HPDE6-E6E7 (cell line): ENCODE measurements at regions not wholly inside any gene's neighbourhood (a gene's known extent, or its start where the extent isn't known, plus 50 kb on each side); places are given as distances from the start of the nearest gene placed in this dataset.

ENCODE experiments used
- DNase-seq: peaks from one replicate; pipeline ENCODE4 v3.0.0; 2011; ENCODE audit warnings: missing footprints; ENCODE audit errors: extremely low spot score

DNA sequence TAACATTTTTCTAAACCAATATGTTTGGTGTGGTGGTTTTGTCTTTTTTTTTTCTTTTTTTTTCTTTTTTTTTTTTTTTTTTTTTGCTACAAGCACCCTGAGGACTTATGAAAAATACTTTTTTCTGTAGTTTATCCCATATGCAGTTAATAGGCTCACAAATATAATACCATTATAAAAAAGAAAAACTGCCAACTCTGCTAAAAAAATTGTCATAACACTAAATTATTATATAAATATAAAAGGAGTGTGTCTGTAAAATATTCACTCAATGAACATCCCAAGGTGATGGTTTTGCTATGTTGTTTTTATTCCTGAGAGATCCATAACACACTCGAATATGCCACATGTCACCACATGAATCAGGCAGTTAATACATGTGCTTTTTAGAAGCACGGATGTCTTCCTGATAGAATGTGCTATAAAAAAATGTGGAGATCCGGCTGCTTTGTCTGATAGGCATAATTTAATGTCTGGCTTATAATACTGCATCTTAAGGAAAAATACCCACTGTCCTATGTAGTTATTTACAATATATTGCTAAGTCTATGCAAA is 110.7 kb upstream of the ZNF507 start:
- DNase-seq, result no peak

DNA sequence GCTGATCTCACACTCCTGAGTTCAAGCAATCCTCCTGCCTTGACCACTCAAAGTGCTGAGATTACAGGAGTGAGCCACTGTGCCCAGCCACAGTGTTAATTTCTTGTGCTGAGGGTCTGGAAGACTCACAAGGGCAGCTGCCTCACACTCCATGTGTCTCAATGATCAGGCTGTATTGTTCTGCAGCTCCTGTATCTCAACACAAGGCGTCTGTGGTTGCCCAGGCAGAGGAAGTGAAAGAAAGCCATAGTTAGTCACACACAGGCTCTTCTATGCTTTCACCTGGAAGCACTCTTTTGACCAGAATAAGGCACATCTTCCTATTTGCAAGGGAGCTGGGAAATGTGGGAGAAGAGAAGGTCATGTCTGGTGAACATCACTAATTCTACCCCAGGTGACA is 107.3 kb upstream of the ZNF507 start:
- DNase-seq, result no peak

DNA sequence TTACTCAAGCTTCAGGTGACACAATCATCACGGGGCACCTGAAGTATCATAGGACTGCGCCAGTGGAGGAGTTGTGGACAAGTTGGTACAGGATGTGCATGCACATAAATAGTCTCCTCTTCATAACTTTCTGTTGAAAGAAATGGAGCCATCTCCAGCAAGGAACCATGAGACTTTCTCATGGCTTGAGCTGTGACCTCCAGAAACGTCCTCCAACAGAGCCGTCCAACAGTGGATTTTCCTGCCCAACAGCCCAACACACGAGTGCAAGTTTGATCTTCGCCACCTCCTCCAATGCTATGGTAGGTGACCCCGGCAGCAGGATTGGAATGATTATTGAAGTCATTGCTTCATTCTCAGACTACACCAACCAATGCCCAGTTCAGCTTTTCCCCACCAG is 105.1 kb upstream of the ZNF507 start:
- no peak for DNase-seq

DNA sequence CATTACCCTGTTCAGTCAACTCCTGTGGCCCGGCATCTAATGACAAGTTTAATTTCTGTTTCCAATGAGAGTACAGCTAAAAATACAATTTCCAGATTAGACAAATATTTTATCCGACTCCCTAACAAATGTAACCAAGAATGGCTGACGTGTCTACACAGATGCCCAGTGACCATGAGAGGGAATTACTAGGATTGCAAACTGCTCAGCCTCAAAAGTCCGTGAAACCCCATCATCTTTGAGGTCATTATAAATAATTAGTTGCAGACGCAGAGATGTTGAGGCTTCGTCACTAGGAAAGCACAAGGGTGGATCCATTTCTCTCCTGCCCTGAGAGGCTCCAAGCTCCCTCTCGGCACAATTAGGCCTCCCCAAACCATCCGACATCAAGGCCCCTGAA is 104.1 kb upstream of the ZNF507 start:
- DNase-seq, result no peak

DNA sequence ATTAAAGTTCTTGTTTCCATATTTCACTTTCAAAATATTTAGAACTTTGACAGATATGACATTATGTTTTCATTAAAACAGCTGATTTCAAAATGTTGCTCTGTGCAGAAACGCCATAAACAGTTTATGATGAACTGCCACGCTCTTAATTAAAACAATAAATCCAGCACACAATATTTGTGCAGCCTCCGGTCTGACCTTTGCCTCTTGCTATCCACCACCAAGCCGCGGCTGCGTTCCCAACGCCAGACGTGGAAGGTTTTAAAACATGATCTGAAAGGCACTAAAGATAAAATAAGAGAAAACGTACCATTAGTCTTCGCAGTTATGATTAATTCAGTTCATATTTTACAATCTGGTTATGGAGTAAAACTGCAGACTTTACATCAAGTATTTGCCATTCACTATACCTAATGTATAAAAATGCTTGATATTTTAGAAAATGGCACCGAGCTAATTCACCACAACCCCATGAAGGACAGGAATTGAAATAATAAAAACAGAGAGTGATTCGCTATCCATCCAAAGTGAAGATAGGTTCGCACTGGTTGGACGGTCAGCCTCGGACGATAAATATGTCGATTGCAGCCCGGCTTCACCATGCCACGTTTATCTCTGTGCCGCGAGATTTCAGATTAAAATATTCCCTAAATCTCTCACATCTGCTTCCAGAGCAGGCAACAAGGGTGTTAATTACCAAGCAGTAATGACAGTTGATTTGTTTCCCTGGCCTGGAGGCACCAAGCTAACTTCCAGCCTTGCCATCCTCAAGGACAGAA is 103.3 kb upstream of the ZNF507 start:
- no peak for DNase-seq

DNA sequence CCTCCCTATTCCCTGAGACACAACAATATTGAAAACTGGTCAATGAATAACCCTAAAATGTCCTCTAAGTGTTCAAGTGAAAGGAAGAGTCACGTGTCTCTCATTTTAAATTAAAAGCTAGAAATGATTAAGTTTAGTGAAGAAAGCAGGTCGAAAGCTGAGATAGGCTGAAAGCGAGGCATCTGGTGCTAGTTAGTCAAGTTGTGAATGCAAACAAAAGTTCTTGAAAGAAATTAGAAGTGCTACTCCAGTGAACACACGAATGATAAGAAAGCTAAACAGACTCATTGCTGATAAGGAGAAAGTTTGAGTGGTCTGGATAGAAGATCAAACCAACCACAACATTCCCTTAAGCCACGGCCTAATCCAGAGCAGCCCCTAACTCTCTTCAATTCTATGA is 99.4 kb upstream of the ZNF507 start:
- DNase-seq, result no peak

DNA sequence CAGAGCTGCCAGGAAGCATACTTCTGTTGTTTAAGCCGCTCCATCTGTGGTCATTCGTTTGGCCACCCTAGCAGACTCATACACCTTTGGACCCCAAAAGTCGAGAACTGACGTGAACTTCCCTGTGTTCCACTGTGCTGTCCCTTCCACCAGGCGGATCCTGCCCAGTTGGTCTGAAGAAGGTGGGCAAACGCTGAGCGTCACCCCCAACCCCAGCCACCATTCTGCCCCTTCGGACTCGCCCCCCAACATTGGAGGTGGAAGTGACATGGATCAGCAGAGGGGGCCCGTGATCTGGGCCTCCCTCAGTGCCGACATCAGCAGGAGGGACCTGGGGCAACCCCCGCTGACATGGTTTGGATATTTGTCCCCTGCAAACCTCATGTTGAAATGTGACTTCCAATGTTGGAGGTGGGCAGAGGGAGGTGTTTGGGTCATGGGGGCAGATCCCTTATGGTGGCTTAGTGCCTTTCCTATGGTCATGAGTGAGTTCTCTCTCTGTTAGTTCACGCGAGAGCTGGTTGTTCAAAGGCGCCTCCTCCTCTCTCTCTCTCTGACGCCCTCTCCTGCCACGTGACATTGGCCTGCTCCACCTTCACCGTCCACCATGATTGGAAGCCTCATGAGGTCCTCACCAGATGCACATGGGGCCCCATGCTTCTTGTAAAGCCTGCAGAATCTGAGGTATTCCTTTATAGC is 93.6 kb upstream of the ZNF507 start:
- DNase-seq, result no peak

DNA sequence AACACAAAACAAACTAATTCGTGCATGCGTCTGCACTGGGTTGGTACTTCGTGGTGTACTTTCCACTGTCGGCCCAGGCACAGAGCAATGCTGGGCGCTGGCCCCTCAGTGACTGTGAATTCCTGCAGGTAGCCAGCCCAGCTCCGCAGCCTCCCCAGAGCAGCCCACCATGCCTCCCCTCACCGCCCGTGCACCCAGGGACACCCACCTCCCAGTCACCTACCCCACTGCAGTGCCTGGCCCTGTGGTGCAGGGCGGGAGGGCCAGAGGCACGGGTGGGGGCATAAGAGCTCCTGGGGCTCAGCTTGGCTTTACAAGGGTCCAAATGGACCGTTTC is 93.1 kb upstream of the ZNF507 start:
- no peak for DNase-seq

DNA sequence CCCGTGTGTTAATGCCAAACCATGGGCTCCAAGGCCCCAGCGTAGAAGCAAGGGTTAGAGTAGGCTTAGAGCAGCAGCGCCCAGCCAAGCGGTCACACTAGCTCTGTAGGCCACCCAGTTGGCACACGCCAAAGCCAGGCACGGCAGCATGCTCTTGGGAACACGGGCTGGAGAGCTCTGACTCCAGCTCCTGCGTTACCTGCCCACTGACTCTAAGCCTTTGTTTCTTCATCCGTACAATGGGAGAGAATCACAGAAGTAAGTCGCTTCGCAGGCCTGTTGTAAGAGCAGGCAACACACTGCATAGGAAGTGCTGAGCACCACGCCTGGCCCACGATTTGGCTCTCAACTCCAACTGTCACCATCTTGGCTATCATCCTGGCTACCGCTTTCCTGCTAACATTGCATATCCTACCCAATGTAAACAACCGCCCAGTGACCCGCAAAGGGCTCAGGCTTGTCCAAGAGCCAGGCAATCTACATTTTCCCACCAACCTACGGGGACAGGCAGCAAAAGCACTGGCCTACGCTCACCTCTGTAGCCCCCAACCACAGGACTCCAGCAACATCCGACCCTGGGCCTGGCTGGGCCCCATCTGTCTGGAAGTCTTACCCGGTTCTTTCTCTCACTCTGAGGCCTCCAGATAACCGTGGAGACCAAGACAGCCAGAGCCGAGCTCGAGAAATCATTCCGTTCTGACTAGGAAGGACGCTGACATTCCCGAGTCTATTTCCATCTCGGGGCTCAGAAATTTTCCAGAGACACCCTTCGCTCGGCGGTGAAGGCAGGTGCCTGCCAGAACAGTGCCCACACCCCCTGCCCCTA is 91.5 kb upstream of the ZNF507 start:
- no peak for DNase-seq

DNA sequence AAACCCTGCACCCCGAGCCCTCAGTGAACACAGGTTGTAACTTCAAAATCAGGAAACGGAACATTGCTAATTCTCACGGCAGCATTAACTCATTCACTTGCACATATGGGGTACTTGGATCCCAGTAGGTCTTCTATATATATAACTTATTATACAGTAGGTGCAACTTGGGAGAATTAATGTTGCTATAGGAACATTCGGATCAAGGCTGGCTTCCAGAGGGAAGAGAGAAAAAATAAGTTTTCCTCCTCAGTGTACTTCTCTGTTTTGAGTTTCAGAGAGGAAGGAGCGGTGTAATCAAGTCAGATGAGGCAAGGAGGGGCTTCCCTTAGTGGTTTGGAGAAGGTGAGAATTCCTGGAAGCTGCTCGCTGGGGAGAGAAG is 90.9 kb upstream of the ZNF507 start:
- DNase-seq, result no peak

DNA sequence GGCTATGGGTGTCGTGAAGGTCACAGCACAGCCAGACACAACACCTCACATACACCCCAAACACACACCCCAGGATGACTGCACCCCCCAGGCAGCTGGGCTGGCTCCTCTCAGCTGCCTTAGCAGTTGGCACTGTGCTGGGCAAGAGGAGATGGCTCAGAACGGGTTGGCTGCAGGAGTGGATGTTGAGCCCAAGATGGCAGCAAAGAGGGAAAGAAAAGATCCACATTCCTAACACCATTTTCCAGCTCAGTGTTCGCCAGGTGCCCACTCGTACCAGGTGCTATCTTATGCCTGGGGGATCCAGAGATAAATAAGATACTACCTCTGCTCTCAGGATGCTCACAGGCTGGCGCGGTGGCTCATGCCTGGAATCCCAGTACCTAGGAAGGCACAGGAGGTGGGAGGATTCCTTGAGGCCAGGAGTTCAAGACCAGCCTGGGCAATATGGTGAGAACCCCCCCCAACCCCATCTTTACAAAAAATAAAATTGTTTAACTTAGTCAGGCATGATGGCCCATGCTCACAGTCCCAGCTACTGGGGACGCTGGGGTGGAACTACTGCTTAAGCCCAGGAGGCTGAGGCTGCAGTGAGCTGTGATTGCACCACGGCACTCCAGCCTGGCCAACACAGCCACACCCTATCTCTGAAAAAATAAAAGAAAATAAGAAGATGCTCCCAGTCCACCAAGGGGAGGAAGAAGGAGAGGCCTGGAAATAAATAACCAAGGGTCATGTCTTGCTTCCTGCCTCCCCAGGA is 89.7 kb upstream of the ZNF507 start:
- no peak for DNase-seq

DNA sequence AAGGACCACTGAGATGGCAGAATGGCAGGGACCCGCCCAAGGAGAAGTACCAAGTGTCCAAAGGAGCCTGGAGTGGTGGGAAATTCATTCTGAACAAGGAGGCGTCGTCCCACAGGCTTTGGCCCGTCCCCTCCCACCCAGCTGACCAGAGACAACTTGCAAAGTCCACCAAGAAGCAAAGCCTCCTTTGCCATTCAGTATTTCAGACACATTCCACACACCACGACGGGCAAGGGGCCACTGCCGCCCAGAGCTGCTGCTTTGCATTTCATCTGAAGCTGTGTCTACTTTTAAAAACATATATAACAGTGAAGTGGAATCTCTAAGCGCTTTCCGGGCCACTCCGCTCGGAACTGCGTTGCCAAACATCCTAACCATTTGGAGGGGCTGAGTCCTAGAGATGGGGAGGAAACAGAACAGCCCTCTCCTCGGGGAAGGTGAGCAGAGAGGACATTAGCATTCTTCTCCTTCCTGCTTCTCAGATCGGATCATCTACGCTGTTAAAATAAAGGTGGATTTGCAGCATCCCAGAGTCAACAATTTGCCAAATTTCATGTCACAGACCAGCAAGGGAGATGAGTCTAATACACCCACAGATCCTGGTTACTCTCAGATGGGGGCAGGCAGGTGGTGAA is 89.0 kb upstream of the ZNF507 start:
- no peak for DNase-seq

DNA sequence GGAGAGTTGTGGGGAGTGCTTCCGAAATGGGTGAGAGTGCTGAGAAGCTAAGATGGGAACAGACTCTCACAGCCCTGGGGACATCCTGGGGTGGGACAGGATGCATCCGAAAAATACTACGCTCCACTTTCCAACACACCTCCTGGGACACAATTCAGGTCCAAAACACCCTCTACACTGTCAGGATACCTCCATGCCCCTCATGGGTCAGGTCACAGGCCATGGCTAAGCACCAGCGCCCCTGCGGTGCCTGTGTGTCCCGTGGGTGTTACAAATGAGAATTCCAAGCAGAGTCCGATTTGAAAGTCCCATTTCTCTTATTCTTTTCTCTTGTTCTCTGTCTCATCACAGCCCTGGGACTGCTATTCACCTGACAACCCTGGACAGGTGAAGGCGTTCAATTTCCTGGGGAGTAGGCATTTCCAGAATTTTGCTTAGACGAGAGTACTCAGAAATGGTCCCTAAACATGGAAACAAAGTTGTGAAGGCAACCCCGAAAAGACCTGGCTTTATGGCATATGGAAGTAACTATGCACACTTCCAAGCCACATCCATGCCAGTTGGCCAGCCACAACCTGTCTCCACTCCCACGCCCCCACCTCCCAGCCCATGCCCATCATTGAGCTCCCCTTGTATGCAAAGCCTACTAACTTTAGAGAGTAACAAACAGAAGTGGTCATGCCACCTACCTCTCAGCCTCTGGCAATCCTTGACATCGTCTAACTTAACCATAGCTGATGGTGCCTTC is 87.9 kb upstream of the ZNF507 start:
- DNase-seq, result no peak

DNA sequence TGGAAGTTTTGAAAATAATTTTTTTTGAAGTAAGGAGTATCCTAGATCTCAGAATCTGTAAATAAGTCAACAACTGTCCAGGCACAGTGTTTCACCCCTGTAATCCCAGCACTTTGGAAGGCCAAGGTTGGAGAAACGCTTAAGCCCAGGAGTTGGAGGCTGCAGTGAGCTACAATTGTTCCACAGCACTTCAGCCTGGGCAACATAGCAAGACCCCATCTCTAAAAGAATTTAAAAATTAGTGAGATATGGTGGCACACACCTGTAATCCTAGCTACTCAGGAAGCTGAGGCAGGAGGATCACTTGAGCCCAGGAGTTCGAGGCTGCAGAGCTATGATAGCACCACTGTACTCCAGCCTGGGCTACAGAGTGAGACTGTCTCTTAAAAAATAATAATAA is 87.2 kb upstream of the ZNF507 start:
- DNase-seq, result no peak

DNA sequence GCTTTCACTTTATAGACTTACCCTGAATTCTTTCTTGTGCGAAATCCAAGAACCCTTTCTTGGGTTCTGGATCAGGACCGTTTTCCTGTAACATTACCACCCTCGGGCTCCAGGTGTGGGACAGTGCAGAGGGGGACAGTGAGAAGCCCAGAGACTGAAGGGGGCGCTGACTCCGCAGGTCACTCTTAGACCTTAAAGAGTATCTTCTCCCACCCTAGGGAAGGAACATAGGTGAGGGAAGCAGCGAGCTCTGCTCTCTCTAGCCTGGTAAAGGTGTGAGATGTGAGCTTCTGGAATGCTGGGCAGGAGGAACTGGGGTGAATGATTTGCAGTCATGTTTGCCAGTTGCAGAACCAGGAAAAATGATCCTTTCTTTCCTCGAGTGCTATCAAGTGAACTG is 80.8 kb upstream of the ZNF507 start:
- DNase-seq, result no peak

DNA sequence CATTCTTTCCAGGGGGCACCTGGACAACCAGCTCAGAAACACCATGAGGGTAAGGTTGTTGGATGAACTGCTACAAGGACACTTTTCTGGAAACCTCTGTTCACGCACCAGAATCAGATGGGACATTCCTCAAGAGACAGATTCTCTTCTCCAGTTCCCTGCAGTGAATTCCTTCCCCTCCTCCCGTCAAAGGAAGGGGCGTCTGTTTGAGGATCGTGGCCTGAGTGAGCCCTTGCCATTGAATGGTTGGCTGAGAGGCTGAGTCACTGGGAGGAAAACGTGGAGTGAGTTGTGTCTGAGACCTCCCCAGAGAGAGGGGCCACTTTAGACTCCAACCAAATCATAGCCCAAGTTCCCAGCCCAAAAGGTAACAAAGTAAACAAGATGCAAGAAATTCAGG is 79.4 kb upstream of the ZNF507 start:
- DNase-seq, result no peak

DNA sequence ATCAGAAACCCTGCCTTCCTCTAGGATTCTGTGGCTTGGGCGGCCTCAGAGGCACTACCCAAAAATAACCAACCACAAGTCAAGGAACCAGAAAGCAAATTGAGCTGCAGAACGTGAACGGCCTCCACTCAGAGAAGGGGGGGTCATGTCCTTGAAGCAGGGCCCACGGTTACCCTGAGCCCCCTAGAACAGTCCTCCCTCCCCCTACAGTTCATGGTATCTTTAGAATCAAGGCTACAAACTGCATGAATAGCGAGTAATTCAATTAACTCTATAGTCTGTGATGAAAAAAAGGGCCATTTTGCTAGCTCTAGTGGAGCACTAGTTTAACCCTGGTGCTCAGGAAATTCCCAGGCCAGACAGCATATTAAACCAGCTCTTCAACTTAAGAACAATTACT is 79.0 kb upstream of the ZNF507 start:
- no peak for DNase-seq

DNA sequence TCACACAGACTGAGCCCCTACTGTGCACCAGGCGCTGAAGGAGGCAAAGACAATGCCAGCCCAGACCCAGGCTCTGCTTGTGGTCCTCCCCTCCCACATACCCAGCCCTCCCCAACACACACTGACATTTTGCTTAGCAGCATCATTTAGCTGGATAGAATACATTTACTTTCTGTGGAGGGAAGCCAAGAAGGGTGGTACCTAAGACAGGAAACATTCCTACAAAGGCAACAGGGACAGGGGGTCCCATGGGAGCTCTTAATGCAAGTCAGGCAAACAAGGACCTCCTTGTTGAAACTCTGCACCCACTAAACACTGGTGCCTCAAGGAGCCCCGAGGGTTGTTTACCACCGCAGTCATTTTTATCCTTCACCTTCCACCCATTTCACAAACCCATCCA is 77.0 kb upstream of the ZNF507 start:
- no peak for DNase-seq

DNA sequence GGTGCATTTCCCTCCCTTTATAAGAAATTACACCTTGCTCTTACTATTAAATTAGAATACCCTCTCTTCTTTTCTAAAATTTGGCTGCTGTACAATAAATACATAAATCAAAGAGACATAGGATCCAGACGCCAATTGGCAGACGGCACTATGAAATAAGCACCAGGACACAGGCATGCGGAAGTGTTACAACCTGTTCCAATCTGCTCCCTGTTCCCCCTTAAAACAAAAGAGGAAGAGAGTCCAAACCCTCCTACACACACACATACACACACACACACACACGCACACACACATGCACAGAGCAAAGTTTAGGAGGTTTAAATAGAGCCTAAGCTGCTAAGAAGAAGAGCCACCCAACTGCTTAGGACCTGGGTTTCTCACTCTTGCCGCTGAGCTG is 75.6 kb upstream of the ZNF507 start:
- no peak for DNase-seq

DNA sequence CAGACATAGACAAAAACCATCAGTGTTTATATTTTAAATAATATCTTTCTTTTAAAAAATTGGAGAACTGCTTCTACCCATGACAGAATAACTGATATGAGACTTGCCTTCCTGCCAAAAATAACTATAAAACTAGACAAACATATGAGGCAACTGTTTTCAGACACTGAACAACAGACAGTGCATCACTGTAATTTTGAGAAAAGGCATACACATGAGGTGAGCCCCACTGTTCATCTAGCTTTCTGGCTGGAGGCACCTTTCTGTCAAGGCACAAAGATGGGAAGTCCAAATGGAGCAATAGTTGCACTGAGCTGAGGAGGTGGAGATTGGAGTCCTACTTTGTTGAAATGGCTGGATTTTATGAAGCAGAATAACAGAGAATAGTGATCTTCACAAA is 71.9 kb upstream of the ZNF507 start:
- DNase-seq, result no peak

DNA sequence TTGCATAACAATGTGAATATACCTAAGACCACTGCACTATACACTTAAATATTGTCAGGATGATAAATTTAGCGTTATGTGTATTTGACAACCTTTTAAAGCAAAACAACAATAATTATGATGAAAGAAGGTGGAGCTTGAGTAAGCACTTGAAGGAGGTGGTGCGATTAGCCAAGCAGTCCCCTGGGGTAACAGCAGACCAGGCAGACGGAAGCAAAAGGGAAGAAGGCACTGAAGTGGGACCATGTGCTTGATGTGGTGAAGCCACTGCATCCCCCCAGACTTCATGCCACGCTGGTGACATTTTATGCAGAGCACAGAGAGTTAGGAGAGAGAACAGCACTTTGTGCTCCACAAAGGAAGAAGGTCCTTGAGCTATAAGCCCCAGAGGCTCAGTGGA is 58.3 kb upstream of the ZNF507 start:
- no peak for DNase-seq
